ACC112 (cell line): ENCODE measurements at regions not wholly inside any gene's neighbourhood (a gene's known extent, or its start where the extent isn't known, plus 50 kb on each side); places are given as distances from the start of the nearest gene placed in this dataset.

Source experiments
- H2AFZ ChIP-seq: fragments of 200-600 bp; sonication (generic); one replicate; pipeline ENCODE4 v1.6.0; 2017; ENCODE audit warnings: antibody characterized with exemption, low read length; ENCODE audit not compliant: unreplicated experiment
- H3K27ac ChIP-seq: fragments of 200-600 bp; sonication (generic); 2 replicates; pipeline ENCODE4 v1.5.1; 2014; ENCODE audit warnings: low read depth, mild to moderate bottlenecking, antibody characterized with exemption, low read length, moderate library complexity
- H3K27me3 ChIP-seq: fragments of 200-600 bp; sonication (generic); 2 replicates; pipeline ENCODE4 v1.6.1; 2014; ENCODE audit warnings: mild to moderate bottlenecking, antibody characterized with exemption, low read length, moderate library complexity, mixed read lengths; ENCODE audit not compliant: insufficient read depth
- H3K36me3 ChIP-seq: fragments of 200-600 bp; sonication (generic); 2 replicates; pipeline ENCODE4 v1.6.1; 2016; ENCODE audit warnings: mild to moderate bottlenecking, antibody characterized with exemption, low read length, moderate library complexity, mixed read lengths; ENCODE audit not compliant: insufficient read depth
- H3K4me1 ChIP-seq: fragments of 200-600 bp; sonication (generic); one replicate; pipeline ENCODE4 v1.6.1; 2016; ENCODE audit warnings: low read length, mixed read lengths; ENCODE audit not compliant: insufficient read depth, unreplicated experiment, control insufficient read depth
- H3K4me3 ChIP-seq: fragments of 200-600 bp; sonication (generic); 2 replicates; pipeline ENCODE4 v1.5.1; 2014; ENCODE audit warnings: mild to moderate bottlenecking, low read depth, low read length
- H3K79me2 ChIP-seq: fragments of 200-600 bp; sonication (generic); one replicate; pipeline ENCODE4 v1.6.0; 2016; ENCODE audit warnings: low read length; ENCODE audit not compliant: control insufficient read depth, unreplicated experiment, insufficient read depth

DNA sequence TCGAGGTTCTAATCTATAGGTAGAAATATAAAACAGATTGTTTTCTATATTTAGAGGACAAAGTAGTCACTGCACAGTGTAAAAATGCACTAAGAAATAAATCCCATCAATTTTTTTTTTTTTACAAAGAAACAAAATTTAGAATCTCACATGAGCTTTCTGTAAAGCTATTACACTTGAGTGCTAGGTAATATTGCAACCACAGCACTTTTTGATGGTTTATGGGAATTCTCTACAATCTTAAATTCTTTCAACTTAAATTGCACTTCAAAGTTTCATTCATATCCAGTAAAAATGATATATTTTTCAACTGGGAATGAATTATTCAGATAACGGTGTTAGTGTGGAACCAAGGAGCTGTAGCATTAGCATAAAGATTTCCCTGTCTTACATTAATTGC is 1035.4 kb downstream of the SQOR start:
- H3K4me3 ChIP-seq: no peak overlapping the region
- H3K79me2 ChIP-seq: no peaks in the 10 kb centered on the region
- H3K4me1 ChIP-seq: no peaks in the 10 kb centered on the region
- no peaks in the 10 kb centered on the region for H3K36me3 ChIP-seq
- no peak overlapping the region for H3K27ac ChIP-seq
- H3K27me3 ChIP-seq: no peaks in the 10 kb centered on the region
- H2AFZ ChIP-seq: no peak overlapping the region

DNA sequence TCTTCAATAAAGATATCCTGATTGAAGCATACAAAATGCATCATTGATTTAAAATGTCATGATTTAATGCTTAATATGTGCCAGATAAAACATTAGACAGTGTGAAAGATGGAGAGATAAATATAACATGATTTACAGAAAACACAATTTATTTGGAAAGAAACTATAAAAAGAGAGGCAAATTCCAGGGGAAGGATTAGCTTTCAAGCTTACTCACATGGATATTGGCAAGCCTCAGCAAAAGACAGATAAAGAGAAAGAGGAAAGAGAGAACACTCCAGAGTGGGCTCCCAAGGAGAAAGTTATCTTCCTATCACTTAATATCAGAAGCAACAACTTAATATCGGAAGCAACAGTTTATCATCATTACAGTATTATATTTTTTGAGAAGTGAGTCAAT is 1036.5 kb downstream of the SQOR start:
- no peak overlapping the region for H2AFZ ChIP-seq
- no peak overlapping the region for H3K4me3 ChIP-seq
- no peaks in the 10 kb centered on the region for H3K27me3 ChIP-seq
- H3K4me1 ChIP-seq: no peaks in the 10 kb centered on the region
- H3K27ac ChIP-seq: no peak overlapping the region
- H3K36me3 ChIP-seq: no peaks in the 10 kb centered on the region
- no peaks in the 10 kb centered on the region for H3K79me2 ChIP-seq

DNA sequence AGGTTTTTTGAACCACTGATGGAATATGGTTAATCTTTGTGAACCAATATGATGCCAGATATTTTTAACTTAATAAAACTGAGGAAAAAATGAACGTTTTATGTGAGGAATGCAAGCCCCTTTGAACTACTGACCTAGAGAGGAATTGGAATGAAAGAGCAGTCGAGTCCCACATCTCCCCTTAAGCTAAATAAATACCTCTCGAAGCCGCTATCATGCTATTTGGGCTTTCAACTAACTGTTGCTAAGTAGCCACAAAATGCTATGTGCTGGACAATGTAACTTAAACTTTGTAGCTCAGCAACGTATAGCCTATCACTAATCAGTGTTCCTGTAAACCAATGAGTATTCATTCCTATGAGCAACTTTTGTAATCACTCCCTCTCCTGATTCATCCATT is 1037.2 kb downstream of the SQOR start:
- Histone ChIP-seq H3K36me3 (no peaks in the 10 kb centered on the region), H2AFZ (no peak overlapping the region), H3K79me2 (no peaks in the 10 kb centered on the region), H3K4me3 (no peak overlapping the region), H3K4me1 (no peaks in the 10 kb centered on the region), H3K27me3 (no peaks in the 10 kb centered on the region), H3K27ac (no peak overlapping the region)

DNA sequence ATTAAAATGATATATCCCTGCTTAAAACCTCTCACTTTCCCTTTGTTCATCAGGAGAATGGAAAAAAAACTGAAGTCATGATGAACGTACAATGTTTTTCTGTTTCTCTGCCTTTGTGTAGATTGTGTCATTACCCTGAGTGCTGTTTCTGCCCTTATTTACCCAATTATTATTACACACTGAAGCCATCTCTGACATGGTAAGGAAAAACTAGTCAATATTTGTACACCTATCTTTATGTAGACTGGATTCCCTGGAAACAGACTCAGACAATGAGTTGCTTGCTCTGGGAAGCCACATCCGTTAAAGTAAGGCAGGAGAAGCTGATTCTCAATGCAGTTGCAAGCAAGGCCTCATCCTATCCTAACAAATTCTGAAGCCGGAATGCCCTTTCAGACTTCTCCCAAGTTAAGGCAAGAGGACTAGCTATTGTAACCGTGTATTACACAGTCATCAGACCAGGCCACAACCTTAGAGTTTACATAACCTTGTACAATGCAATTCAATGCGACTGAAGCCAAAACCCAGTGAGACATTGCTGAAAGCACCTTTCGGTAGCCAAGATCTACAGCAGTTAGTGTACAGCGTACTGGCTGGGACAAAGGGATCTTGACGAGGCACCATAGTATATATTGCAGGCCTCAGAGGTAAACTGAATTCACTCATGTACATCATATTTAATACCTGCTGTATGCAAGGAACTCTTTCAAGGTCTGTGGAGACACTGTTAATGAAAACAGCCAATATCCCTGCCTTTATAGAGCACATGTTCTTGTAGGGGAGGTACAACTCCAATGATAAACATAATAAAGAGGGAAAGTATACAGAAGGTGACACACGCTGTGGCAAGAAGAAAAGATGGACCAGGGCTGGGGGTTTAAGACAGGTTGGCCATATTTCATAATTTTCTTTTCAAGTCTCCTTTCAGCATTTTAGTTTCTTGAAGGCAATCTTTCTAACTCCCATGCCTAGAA is 1040.8 kb upstream of the SEMA6D start:
- no peak overlapping the region for H3K4me3 ChIP-seq
- no peak overlapping the region for H2AFZ ChIP-seq

DNA sequence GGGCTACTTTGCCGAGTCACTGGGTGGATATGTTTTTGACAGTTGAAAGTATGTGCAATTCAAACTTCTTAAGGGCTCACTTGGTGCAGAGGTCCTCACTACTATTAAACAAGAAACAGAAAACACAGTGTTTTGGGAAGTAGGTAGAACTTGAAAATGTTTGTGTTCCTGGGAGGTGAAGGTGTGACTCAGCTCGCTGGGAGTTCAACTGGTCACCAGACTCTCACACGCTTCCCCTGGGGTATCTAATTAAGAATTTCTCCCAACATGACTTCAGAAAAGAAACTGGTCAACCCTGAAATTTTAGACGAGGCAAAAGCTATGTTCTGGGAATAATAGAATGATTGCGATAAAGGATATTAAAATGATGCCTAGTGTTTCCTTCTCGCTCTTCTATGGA is 1039.8 kb upstream of the SEMA6D start:
- no peak overlapping the region for H3K27ac ChIP-seq
- H3K4me1 ChIP-seq: no peaks in the 10 kb centered on the region
- H3K36me3 ChIP-seq: no peaks in the 10 kb centered on the region
- no peaks in the 10 kb centered on the region for H3K27me3 ChIP-seq
- H3K4me3 ChIP-seq: no peak overlapping the region
- H3K79me2 ChIP-seq: no peaks in the 10 kb centered on the region
- no peak overlapping the region for H2AFZ ChIP-seq

More for the DNA sequence above, 1040.8 kb upstream of the SEMA6D start:
- Histone ChIP-seq H3K4me1 (no peaks in the 10 kb centered on the region), H3K36me3 (no peaks in the 10 kb centered on the region), H3K27me3 (no peaks in the 10 kb centered on the region), H3K79me2 (no peaks in the 10 kb centered on the region), H3K27ac (no peak overlapping the region)

DNA sequence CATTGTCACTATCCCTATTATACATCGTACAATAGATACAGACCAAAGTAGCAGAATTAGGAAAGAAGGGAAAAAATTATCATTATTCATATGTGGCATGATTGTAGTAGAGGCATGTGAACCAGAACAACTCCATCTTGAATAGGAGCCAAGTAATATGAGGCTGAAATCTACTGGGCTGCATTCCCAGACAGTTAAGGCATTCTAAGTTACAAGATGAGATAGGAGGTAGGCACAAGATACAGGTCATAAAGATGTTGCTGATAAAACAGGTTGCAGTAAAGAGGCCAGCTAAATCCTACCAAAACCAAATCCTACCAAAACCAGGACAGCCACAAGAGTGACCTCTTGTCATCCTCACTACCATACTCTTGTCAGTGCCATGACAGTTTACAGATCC is 1035.4 kb upstream of the SEMA6D start:
- H3K36me3 ChIP-seq: no peaks in the 10 kb centered on the region
- no peak overlapping the region for H2AFZ ChIP-seq
- H3K79me2 ChIP-seq: no peaks in the 10 kb centered on the region
- H3K27ac ChIP-seq: no peak overlapping the region
- no peaks in the 10 kb centered on the region for H3K4me1 ChIP-seq
- H3K27me3 ChIP-seq: no peaks in the 10 kb centered on the region
- no peak overlapping the region for H3K4me3 ChIP-seq

DNA sequence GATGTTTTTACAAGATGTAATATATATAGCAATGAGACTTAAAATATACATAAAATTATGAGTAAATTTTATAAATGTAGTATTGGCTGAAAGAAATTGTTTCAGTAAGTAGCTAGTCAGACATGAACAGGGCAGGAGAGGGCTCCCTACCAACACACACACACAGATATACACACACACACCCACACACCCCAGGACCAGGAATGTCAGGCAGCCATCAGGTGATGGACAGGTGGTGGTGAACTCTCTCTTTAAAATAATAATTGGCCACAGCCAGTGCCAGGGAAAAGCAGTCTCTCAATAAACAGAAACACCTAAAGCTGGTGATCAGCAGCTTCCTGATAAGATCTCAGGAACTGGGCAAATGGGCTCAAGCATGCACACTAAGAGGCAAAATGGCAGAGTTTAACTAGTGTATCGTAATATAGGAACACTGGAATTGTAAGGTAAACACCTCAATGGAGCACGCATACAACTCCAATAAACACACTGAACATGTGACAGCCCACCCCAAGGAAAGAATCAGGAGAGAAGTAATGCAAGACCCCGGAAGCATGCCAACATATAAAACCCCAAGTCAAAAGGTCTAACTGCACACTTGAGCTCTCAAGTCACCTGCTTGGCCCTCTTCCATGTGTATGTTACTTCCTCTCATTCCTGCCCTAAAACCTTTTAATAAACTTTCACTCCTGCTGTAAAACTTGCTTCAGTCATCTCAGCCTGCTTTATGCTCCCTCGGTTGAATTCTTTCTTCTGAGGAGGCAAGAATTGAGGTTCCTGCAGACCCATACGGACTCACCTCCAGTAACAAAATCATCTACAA is 1034.1 kb upstream of the SEMA6D start:
- no peak overlapping the region for H3K4me3 ChIP-seq
- no peaks in the 10 kb centered on the region for H3K4me1 ChIP-seq
- no peaks in the 10 kb centered on the region for H3K79me2 ChIP-seq
- H3K27me3 ChIP-seq: no peaks in the 10 kb centered on the region
- H3K27ac ChIP-seq: no peak overlapping the region
- no peaks in the 10 kb centered on the region for H3K36me3 ChIP-seq
- no peak overlapping the region for H2AFZ ChIP-seq

DNA sequence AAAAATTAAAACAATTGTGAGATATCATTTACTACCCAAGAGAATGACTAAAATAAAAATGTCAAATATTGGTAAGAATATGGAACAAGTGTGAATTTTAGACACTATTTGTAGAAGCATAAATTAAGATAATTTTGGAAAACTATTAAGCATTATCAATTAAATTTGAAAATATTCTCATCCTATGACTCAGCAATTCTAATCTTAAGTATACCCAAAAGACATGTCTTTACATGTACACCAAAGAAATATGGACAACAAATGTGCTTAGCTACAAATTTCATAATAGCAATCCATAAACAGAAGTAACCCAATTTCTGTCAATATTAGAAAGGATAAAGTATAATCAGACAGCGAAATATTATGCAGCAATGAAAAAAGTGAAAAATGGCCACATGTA is 1032.2 kb upstream of the SEMA6D start:
- Histone ChIP-seq H3K4me1 (no peaks in the 10 kb centered on the region), H3K79me2 (no peaks in the 10 kb centered on the region), H3K4me3 (no peak overlapping the region), H3K36me3 (no peaks in the 10 kb centered on the region), H2AFZ (no peak overlapping the region), H3K27ac (no peak overlapping the region), H3K27me3 (no peaks in the 10 kb centered on the region)

DNA sequence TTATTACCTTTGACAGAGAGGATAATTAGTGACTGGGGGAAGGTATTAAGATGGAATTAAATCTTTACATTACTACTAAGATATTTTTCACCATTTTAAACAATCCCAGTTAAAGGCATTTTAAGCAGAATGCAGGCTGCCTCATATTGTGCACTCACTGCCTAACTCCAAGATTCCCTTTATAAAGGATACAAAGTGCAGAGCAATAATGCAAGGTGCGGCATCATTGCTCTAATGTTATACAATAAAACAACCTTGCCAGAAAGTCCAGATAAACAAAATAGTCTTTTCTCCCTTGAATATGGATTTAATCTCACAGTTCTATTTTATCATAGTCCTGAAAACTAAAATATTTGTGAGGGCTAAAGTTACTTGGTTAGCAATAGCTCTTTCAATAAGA is 1031.6 kb upstream of the SEMA6D start:
- no peaks in the 10 kb centered on the region for H3K36me3 ChIP-seq
- H3K27me3 ChIP-seq: no peaks in the 10 kb centered on the region
- no peaks in the 10 kb centered on the region for H3K79me2 ChIP-seq
- no peaks in the 10 kb centered on the region for H3K4me1 ChIP-seq
- H3K27ac ChIP-seq: no peak overlapping the region
- no peak overlapping the region for H2AFZ ChIP-seq
- no peak overlapping the region for H3K4me3 ChIP-seq

DNA sequence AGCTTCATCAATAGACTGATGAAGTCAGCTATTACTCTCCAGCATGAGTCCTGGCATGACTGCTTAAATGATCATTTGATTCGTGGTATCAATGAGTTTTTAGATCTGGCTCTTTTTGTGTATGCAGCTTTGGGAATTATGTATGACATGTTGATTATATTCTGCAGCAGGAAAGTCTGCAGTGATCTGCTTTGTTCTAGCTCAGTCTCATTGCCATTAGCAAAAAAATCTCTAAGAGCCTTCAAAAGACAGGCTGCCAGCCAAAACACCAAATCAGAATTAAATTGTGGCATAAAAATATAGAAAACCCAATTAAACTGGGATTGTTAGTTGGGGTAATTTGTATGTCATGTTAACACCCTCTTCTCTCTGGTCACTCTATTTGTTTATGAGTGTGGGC is 1021.0 kb upstream of the SEMA6D start:
- no peaks in the 10 kb centered on the region for H3K79me2 ChIP-seq
- H3K27ac ChIP-seq: no peak overlapping the region
- H3K4me1 ChIP-seq: no peaks in the 10 kb centered on the region
- H3K4me3 ChIP-seq: no peak overlapping the region
- no peaks in the 10 kb centered on the region for H3K36me3 ChIP-seq
- no peaks in the 10 kb centered on the region for H3K27me3 ChIP-seq
- H2AFZ ChIP-seq: no peak overlapping the region
